ENCODE measurements at regions not wholly inside any gene's neighbourhood (a gene's known extent, or its start where the extent isn't known, plus 50 kb on each side); places are given as distances from the start of the nearest gene placed in this dataset.
"Not testable (repeated sequence)": the region's sequence is repeated elsewhere in the genome, so short reads cannot be mapped to it uniquely, and the experiment has no call there.

- TF ChIP-seq CTCF, POLR2AphosphoS5 (IDR thresholded peaks at IDR 0.05): not testable (repeated sequence)
Measured at GRCh38 chr18:67752211-67752610, 235.7 kb upstream of the DSEL start.
